ENCODE measurements at regions not wholly inside any gene's neighbourhood (a gene's known extent, or its start where the extent isn't known, plus 50 kb on each side); places are given as distances from the start of the nearest gene placed in this dataset.

GRCh38 chr5:122605236-122605635 lies 169.6 kb upstream of the SNX2 start:
- TF ChIP-seq POLR2A (IDR thresholded peaks at IDR 0.05) (no peak), CTCF (IDR thresholded peaks at IDR 0.05) (no peak)

All from uterus (tissue), 2 donors.